Inflammatory macrophage treated with lipopolysaccharide for 1 hour (primary cell): ENCODE measurements at regions not wholly inside any gene's neighbourhood (a gene's known extent, or its start where the extent isn't known, plus 50 kb on each side); places are given as distances from the start of the nearest gene placed in this dataset.
"Not testable (repeated sequence)": the region's sequence is repeated elsewhere in the genome, so short reads cannot be mapped to it uniquely, and the experiment has no call there.

Source experiments
- DNase-seq, 2 donors: peaks; one replicate each; pipeline ENCODE4 v3.0.0-alpha.2; 2020 to 2022

DNA sequence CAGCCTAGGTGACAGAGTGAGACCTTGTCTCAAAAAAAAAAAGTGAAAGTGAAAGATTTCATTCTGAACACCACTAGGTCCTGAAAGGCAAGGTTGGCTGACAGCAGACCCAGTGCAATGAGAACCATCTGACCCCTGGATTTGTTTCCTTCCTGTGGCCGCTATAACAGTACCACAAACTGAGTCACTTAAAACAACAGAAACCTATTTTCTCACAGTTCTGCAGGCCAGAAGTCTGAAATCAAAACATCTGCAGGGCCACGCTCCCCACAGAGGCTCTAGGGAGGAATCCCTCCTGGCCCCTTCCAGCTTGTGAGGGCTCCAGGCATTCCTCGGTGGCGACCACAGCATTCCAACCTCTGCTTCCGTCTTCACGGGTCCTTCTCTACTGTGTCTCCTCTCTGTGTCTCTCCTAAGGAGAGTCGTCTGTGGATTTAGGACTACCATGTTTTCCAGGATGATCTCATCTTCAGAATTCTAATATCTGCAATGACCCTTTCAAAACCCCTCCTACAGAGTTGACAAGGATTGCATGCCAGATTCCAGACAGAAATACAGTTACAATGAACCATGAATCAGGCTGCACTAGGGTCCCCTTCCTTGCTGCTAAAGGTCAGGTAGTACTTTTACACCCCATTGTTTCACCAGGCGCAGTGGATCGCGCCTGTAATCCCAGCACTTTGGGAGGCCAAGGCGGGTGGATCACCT, 78.0 kb upstream of the ADGRL1 start:
- not testable (repeated sequence) for DNase-seq

- DNase-seq: not testable (repeated sequence)
Observed at GRCh38 chr19:14279270-14279669, 73.3 kb upstream of the ADGRL1 start.

DNA sequence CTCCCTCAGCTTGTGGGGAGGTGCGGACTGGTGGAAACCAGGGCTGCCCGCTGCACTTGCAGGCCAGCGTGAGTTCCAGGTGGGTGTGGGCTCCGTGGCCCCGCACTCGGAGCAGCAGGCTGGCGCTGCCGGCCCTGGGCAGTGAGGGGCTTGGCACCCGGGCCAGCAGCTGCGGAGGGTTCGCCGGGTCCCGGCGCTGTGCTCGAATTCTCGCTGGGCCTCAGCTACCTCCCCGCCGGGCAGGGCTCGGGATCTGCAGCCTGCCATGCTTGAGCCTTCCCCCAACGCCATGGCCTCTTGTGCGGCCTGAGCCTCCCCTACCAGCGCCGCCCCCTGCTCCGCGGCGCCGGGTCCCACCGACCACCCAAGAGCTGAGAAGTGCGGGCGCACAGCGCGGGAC, 71.6 kb upstream of the ADGRL1 start:
- no peak for DNase-seq

DNA sequence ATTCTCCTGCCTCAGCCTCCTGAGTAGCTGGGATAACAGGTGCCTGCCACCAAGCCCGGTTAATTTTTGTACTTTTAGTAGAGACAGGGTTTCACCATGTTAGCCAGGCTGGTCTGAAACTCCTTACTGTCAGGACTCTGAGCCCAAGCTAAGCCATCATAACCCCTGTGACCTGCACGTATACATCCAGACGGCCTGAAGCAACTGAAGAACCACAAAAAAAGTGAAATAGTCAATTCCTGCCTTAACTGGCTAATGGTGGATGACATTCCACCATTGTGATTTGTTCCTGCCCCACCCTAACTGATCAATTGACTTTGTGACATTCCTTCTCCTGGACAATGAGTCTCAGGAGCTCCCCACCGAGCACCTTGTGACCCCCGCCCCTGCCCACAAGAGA, 69.9 kb upstream of the ADGRL1 start:
- not testable (repeated sequence) for DNase-seq

DNA sequence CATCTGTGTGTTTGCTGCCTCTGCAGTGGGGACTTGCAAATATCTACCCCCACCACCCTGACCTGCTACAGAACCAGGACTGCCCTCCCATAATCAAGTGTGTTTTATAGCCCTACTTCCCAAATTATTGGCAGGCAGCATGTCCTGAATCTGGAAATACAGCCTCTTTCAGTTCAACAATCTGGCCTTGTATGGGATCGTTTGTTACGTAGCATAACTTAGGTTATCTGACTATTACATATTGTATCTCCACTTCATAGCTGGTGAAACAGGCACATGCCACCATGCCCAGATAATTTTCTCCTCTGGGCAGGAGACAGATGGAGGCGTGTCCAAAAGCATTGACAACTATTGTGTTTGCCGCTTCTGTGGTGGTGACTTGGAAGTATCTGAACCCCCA, 66.7 kb upstream of the ADGRL1 start:
- no peak for DNase-seq

DNA sequence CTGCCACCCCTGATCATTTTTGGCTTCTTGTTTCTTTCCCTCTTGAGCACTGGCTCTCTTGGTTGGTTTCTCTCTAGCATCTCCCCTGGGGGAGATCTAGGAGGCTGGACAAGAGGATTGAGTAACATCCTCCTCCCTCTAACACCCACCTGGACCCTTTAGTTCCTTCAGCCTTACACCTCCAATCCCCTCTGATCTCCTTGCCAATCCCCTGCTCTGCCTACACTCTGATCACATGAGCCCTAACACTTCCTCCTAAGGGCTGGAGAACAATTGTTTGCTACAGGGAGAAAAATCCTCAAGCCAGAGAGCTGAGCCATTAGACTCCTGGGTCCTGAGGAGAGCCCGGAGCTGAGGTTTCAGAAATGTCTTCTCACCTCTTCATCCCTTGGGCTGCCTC, 65.9 kb upstream of the ADGRL1 start:
- peak; percentile 35 to 59 for DNase-seq

DNA sequence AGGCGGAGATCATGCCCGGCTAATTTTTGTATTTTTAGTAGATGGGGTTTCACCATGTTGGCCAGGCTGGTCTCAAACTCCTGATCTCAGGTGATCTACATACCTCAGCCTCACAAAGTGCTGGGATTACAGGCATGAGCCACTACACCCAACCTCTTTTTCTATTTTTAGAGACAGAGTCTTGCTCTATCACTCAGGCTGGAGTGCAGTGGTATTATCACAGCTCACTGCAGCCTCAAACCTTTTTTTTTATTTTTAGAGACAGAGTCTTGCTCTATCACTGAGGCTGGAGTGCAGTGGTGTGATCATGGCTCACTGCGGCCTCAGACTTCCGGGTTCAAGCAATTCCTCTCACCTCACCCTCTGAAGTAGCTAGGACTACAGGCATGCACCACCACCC, 64.6 kb upstream of the ADGRL1 start:
- DNase-seq: not testable (repeated sequence)

DNA sequence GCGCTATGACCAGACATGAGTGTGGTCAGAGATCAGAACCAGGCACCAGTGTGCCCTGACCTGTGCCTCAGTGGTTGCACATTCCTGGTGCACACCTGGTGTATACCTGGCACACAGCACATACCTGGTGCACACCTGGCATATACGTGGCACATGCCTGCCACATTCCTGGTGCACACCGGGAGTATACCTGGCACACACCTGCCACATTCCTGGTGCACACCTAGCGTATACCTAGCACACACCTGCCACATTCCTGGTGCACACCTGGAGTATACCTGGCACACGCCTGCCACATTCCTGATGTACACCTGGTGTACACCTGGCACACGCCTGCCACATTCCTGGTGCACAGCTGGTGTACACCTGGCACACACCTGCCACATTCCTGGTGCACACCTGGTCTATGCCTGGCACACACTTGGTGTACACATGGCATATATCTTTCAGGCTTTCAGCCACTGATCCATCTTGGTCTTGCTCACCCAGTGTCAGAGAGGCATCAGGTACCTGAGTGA, 61.3 kb upstream of the ADGRL1 start:
- no peak for DNase-seq

GRCh38 chr19:14266208-14266607, 60.2 kb upstream of the ADGRL1 start:
- DNase-seq: not testable (repeated sequence)

- DNase-seq: no peak
Observed at GRCh38 chr19:14265290-14266036, 59.5 kb upstream of the ADGRL1 start.

DNA sequence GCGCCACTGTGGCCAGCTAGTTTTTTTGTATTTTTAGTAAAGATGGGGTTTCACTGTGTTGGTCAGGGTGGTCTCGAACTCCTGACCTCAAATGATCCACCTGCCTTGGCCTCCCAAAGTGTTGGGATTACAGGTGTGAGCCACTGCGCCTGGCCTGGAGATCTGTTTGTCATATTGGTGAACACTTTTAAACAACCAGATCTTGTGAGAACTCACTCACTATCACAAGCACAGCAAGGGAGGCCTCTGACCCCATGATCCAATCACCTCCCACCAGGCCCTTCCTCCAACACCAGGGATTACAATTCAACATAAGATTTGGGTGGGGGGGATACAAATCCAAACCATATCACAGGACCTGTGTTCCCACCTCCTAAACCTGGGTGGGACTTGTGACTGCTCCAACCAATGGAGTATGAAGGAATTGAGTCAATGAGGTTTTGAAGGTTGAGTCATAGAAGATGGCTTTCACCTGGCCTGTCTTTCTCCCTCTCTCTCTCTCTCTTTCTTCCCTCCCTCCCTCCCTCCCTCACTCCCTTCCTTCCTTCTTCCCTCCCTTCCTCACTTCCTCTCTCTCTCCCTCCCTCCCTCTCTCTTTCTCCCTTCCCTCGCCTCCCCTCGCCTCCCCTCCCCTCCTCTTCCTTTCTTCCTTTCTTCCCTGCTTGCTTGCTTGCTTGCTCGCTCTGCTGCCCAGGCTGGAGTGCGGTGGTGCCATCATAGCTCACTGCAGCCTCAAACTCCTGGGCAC, 50.1 kb upstream of the ADGRL1 start:
- not testable (repeated sequence) for DNase-seq
